Stimulated activated CD4-positive, alpha-beta T cell treated with anti-CD3 and anti-CD28 coated beads, Interleukin-1b, Interleukin-23, amount 100 ng/mL, for 1 hour (primary cell): ENCODE measurements at regions not wholly inside any gene's neighbourhood (a gene's known extent, or its start where the extent isn't known, plus 50 kb on each side); places are given as distances from the start of the nearest gene placed in this dataset.

Experiments
- DNase-seq, 2 donors: peaks; one replicate each; pipeline ENCODE4 v3.0.0-alpha.2; 2020; ENCODE audit warnings: low read depth in 2 of 2

GRCh38 chr6:105611606-105612005 lies 208.7 kb upstream of the PREP start:
- no peak for DNase-seq

- DNase-seq, result no peak
Measured at GRCh38 chr6:105609375-105609991, 206.6 kb upstream of the PREP start.

GRCh38 chr6:105608711-105609374 lies 206.0 kb upstream of the PREP start:
- no peak for DNase-seq

- no peak for DNase-seq
Measured at GRCh38 chr6:105607636-105608621, 205.0 kb upstream of the PREP start.

GRCh38 chr6:105606831-105607463 lies 204.1 kb upstream of the PREP start:
- no peak for DNase-seq

- DNase-seq, result no peak
Measured at GRCh38 chr6:105604587-105604884, 201.7 kb upstream of the PREP start.

- no peak for DNase-seq
Measured at GRCh38 chr6:105603788-105604586, 201.1 kb upstream of the PREP start.

- no peak for DNase-seq
Measured at GRCh38 chr6:105601541-105602236, 198.8 kb upstream of the PREP start.

GRCh38 chr6:105600336-105601260 lies 197.7 kb upstream of the PREP start:
- no peak for DNase-seq

- DNase-seq, result no peak
Measured at GRCh38 chr6:105598264-105598663, 195.4 kb upstream of the PREP start.

- DNase-seq, result no peak
Measured at GRCh38 chr6:105596284-105596755, 193.4 kb upstream of the PREP start.

- DNase-seq, result no peak
Measured at GRCh38 chr6:105595829-105596228, 192.9 kb upstream of the PREP start.

GRCh38 chr6:105594821-105595220 lies 191.9 kb upstream of the PREP start:
- DNase-seq, result no peak

- no peak for DNase-seq
Measured at GRCh38 chr6:105593805-105594671, 191.2 kb upstream of the PREP start.

- DNase-seq, result no peak
Measured at GRCh38 chr6:105593056-105593690, 190.3 kb upstream of the PREP start.

GRCh38 chr6:105592329-105592728 lies 189.4 kb upstream of the PREP start:
- DNase-seq, result no peak

- no peak for DNase-seq
Measured at GRCh38 chr6:105591053-105591452, 188.2 kb upstream of the PREP start.

- DNase-seq, result no peak
Measured at GRCh38 chr6:105588123-105588710, 185.3 kb upstream of the PREP start.
